Posterior vena cava (tissue), 2 donors: ENCODE measurements at regions not wholly inside any gene's neighbourhood (a gene's known extent, or its start where the extent isn't known, plus 50 kb on each side); places are given as distances from the start of the nearest gene placed in this dataset.

ENCODE experiments used
- DNase-seq: peaks from one replicate; pipeline ENCODE4 v3.0.0-alpha.2; 2020; ENCODE audit warnings: low spot score
- intact Hi-C, 2 donors: fragments of 100-400 bp; cut with DNase I; formaldehyde crosslinking; loops; one replicate each; pipeline versions ENCODE4 v1.14.1 to v1.14.2; 2022 to 2023
- donor health status: DM: yes; HTN: yes; CAD: no.
- donor health status: DM: yes; HTN: yes; CAD: no.

DNA sequence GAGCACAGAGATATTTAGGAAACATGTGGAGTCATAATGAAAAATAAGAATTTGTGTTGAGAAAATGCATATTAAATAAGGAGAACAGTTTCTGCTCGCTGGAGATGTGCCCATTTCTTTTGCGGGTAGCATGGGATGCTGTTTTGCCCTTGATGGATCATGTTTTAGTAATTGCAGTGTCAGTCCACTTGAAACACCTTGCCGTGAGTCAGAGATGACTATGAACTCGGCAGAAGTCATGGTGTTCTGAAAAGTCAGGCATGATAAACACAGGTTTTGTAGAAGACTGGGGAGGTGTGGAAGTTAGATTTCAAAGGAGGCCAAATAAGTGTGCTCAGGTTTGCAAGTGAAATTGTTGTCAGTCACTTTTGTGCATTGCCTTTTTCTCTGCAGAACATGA, 315.0 kb upstream of the LRRC7 start:
- intact Hi-C loops: no loop called here
- DNase-seq: no peak

DNA sequence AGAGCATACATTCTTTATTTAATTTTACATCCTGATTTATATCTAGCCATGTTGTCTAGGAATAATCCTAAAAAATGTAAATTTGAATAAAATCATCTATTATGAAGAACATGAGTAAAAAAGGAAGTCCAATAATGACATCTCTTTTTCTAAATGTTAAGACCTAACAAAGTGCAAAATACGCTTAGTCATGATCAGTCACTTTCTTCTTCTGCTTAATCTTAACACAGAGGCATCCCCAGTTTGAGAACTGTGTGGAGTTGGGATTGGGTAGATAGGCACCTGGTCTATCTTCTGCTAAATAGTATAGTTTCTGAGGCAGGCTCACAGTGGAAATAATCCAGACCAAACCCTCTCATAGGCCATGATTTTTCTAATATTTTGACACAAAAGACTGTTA, 311.7 kb upstream of the LRRC7 start:
- intact Hi-C loops: no loop called here
- DNase-seq: no peak

DNA sequence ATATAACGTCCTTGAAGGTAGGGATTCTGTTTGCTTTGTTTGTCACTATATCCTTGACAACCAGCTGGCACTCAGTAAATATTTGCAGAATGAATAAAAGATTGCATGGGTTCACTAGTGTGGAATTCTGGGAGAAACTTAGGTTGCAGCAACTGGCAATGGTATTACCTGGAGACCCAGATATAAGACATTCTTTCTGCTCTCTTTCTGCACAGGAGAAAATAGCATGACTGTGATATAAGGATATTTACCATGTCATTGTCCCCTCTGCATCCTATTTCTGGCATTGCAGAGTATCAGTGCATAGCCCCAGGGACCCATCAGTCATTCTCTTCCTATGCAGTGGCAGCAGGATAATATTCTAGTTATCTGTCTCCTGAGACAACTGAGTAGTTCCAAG, 308.9 kb upstream of the LRRC7 start:
- no peak for DNase-seq
- intact Hi-C loops: no loop called here

DNA sequence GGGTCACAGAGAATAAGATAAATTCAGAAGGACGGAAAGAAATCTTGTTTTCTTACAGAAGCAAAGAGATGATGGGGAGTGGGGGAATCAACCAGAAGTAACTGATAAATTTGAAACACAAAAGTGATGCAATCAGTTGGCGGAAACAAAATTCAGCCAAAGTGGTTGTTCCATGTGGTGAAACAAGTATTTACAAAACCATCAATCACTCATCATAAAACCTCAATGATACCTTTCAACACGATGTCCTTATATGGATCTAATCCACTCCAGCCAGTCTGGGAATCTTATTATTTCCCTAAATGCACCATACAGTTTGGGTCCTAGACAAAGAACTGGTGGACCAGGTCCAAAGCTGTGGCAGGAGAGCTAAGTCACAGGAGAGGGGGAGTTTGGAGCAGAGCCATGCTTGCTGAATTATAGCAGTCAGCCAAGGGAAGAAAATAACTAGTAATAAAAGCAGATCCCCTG, 303.8 kb upstream of the LRRC7 start:
- intact Hi-C loops: no loop called here
- no peak for DNase-seq

DNA sequence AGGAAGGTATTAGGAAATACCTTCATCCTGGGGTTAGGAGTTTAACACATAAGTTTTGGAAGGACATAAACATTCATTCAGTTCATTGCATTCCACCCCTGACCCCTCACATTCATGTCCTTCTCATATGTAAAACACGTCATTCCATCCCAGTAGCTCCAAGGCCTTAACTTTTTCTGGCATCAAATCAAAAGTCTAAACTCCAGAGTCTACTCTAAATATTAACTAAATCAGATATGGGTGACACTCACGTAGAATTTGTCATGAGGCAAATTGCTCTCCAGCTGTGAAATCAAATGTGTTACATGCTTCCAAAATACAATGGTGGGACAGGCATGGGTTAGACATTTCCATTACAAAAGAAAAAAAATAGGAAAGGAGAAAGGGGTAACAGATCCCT, 298.2 kb upstream of the LRRC7 start:
- no peak for DNase-seq
- intact Hi-C loops: no loop called here

DNA sequence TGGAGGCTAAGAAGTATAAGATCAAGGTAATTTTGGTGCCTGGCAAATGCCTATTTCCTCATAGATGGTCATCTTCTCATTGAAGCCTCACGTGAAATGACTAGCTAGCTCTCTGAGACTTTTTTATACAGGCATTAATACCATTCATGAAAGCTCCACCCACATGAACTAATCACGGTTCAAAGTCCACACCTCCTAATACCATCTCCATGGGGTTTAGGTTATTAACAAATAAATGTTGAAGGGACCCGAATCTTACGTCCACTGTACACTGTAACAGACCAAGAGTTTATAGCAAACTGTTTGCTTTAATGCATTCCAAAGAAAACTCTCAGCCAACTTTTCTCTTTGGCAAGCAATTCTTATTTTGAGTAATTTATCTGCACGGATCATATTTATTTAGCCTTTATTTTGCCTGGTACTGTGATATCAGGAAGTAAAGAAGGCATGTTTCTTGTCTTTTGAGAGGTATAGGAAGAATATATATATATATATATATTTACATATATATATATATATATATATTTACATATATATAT, 296.1 kb upstream of the LRRC7 start:
- no peak for DNase-seq
- intact Hi-C loops: no loop called here

DNA sequence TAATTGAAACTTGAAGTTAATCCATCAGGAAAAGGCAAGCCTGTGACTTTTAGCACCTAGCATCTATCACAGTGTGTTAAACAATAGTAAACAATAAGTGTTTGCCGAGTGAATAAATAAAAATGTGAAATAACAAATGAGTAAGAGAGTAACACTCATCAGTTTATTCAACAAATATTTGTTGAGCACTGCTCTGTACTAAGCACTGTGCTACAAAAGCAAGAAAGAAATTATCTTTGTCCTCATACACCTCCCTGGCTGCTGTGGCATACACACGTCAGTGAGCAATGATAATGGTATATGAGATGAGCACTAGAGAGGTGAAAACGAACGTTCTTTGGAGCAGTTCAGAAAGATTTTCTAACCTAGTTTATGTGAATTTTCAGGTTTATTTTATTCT, 295.0 kb upstream of the LRRC7 start:
- intact Hi-C loops: no loop called here
- DNase-seq: no peak

DNA sequence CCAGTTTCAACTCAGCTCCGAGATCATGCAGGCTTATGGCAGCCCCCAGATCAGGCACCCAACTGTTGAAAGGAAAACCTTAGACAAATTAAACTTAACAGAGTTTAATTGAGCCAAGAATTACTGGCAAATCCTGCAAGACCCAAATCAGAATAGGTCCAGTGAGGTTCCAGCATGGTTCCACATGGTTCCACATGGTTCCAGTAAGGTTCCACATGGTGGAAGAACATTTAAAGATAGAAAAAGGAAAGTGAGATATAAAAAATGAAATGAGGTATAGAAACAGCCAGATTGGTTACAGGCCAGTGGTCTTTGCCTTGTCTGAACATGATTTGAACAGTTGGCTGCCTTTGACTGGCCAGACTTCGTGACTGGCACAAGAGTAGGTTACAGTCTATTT, 288.8 kb upstream of the LRRC7 start:
- intact Hi-C loops: no loop called here
- DNase-seq: no peak

DNA sequence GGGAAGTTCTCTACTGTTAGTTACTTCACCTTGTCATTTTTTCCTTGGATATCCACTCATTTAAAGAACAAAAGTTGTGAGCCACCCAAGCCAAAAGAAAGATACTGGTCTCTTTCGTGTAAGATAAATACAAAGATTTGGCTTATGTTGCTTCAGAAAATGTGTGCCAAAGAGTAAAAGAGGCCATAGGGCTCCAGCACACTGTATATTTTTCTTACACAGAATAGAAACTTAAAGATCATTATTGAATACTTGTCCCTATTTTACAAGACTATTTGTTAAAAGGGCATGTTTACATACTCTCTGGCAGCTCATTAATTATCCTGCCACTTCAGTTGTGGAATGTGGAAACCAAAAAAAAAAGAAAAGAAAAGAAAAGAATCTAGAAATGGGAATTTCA, 284.2 kb upstream of the LRRC7 start:
- DNase-seq: no peak
- intact Hi-C loops: no loop called here

DNA sequence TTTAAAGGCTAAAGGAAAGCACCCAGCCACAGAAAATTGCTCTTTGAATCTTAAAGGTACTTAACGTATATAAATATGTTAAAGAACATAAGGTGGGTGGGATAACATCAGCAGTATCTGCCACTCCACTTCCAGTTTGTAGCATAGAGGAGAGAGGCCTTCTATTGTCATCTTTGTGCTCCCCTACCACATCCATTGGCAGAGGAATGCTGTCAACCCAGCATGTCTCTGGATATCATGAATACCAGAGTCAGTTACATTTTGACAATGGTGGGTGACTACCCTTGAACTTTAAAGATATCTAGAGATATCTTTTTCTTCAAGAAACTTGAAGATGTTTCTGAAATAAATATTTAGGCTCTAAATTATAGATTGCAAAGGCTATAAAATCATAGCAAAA, 283.2 kb upstream of the LRRC7 start:
- DNase-seq: no peak
- intact Hi-C loops: no loop called here

DNA sequence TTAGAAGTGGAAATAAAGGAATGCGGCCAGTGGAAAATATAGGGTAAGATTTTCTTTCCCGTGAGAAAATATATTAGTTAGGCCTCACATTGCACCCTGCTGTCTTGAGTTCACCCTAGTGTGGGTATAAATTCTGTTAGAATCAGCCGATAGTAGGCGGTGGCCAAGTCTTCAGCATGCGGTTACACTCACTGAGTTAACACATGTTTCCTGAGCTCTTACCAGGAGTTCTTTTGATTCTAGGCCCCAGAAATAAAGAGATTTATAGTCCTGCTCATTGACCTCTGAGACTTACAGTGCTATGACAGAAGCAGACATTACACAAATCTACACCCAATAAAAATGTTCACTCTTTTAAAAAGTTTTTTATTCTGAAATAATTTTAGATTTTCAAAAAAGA, 279.3 kb upstream of the LRRC7 start:
- intact Hi-C loops: no loop called here
- DNase-seq: no peak

DNA sequence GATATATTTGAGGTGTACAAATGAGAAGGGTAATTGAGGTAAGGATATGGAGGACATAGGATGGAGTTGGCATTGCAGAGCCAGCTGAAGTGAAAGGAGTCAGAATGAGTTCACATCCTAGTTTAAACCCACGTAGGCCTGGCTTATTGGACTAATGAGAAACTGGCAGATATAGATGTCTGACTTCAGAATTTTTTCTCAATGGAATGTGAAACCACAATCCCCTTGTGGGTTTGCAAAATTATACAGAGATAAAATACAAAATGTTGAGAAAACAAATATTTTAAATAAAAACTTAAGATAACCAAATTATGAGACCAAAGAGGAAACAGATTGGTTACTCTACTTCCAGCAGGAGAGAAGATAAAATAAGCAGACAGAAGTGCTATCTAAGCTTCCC, 277.4 kb upstream of the LRRC7 start:
- intact Hi-C loops: no loop called here
- DNase-seq: no peak

DNA sequence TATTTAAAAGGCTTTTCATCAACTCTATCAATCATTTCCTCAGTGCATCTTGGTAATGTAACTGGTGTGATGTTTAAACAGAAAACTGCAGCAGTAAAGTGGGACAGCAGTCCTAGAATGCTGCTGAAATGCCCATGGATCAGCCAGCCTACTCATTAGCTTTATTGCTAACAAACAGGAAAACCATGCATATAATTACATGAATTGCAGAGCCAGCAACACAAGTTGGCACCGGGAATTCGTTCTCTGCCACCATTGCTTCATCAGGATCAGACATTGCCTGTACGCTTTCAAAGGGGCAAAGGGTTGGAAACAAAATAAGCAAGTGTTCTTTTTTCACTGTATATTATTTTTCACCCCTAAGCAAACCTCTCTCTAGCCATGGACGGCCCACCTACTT, 276.2 kb upstream of the LRRC7 start:
- no peak for DNase-seq
- intact Hi-C loops: no loop called here

DNA sequence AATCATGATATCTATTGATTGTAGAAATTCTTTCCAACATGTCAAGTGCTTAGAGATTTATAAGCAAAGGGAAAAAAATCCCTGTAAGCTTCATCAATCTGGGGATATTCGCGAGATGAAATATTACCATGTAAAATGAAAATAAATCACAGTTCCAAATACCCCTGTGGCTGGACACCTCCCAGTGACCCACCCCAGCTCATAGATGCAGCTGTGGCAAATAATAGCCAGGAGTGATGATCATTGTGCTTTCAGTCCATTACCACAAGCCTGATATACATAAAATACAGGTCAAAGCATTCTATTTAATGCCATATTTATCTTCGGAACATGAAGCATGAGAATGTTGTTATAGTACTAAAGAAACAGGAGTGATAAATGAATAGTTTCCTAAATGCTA, 274.9 kb upstream of the LRRC7 start:
- no peak for DNase-seq
- intact Hi-C loops: no loop called here

DNA sequence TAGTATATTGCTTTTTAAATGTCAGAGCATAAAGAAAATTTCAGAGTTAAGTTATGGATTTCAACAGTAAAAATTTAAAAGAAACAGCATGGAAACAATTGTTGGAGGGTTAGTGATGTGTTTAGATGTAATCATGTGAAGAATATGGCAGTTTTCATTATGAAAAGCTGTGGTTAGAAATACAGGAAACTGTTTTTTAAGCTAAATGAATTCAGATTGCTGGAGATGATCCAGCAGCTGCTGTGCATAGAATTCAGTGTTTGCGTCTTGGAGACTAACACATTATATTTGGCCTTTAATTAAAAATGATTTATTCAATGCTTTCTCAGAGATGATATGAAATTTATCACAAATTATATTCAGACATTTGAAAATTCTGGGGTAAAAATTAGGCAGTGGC, 273.6 kb upstream of the LRRC7 start:
- intact Hi-C loops: no loop called here
- DNase-seq: no peak

DNA sequence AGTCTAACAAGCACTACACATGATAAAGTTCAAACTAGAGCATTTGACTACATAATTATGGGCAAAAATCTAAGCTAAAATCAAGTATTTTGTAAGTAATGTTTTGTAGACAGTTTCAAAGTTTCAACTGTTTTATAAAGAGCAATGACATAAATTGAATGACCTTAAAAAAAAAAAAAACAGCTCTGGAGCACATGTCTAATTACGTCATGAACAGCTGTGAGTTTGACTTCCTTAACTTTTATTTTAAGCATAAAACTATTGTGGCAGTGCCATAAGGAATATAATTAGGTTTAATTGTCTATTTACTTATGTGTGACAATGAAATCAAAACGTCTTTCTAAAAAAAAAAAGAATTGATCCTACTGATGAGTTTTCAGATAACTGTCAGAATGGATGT, 272.5 kb upstream of the LRRC7 start:
- no peak for DNase-seq
- intact Hi-C loops: no loop called here

DNA sequence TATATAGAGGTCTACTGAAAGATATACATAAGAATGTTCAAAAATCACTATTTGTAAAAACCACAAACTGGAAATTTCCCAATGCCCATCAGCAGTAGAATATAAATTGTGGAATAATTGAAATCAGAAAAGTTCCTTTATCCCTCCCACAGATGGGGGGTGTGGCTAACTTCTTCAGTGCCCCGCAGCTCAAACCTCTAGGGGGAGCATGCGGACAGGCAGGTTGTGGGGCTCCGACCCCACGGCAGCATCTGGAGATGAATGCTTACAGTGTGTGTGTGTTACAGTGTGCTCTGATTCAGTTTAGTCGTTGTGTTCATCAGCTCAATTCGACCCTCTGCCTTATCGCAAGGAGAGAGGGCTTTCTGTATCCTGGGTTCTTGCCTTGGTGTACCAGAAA, 262.1 kb upstream of the LRRC7 start:
- intact Hi-C loops: no loop called here

DNA sequence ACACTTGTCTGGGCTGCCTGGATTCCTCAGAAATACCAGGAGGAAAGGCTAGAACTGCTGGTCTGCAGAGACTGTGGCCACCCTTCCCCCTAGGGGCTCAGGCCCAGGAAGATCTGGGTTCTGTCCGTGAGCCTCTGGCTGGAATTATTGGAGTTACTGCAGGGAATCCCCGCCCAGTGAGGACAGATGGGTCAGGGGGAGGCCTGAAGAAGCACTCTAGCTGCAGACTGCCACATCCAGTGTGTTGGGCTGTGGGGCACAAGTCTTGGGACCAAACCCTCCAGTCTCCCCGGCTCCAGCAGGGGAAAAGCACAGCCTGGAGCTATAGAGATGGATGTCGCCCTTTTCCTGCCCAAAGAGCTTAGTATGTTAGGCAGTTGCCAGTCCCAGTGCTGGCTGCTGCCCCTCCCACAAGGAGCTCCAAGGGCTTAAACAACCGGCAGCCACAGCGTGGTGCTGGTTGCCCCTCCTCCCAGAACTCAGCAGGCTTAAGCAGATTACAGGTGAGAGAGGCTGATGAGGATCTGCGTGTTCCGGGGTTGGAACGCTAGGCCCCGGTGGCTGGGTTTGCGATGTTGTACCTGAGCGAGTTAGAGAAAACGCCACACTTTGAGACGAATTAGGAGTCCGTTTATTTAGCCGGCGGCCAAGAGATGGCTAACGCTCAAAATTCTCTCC, 255.5 kb upstream of the LRRC7 start:
- intact Hi-C loops: no loop called here
- no peak for DNase-seq

More for the DNA sequence above, 262.1 kb upstream of the LRRC7 start:
- no peak for DNase-seq

DNA sequence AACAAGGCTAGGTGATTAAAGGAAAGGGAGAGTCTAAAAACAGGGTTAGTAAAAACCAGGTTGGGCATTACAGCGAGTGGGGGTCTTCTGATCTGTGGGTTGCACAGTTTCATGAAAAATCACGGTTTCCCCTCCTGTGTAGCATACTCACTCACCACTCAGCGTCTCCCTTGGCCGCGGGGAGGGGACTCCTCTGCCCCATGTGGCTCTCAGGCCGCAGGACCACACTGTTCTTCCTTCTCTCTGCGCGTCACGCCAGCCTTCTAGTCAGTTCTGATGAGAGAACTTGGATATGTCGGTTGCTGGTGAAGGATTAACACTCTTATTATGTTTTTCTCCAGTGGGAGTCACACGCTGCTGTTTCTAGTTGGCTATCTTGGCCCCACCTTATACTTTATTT, 254.6 kb upstream of the LRRC7 start:
- intact Hi-C loops: no loop called here
- DNase-seq: no peak

DNA sequence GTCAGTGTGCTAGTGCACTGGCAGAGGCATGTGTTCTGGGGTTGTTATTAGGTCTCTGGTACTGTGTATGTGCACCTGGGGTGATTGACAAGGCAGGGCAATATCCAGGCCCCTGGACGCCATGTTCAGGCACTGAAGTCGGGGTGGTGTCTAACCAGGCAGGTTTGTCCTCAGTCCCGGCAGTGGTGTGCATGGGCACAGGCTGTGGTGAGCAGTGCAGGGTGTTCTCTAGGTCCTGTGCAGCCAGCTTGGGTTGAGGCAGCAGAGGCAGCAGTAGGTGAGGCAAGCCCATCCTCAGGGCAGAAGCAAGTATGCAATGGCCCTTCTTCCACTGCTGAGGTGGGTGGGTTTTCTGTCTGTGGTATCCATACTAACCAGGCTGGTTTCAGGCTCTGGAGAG, 252.3 kb upstream of the LRRC7 start:
- DNase-seq: no peak

DNA sequence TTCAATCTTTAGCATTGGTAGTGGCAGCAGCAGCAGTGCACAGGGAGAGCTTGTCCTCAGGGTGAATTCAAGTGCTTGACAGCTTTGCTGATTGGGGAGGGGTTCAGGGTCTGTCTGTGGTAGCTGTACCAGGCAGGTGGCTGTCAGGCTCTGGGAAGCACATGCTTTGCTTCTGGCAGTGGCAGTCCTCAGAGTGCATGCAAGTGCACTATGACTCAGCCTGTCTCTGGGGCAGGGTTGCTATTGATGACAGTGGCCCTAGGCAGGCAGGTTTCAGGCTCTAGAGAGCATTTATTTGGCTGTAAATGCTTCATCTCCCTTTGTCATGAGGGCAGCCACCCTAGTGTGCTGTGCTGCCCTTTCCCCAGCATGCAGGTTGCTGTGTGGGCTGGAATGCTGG, 251.9 kb upstream of the LRRC7 start:
- intact Hi-C loops: no loop called here
- no peak for DNase-seq

More for the DNA sequence above, 252.3 kb upstream of the LRRC7 start:
- intact Hi-C loops: no loop called here

DNA sequence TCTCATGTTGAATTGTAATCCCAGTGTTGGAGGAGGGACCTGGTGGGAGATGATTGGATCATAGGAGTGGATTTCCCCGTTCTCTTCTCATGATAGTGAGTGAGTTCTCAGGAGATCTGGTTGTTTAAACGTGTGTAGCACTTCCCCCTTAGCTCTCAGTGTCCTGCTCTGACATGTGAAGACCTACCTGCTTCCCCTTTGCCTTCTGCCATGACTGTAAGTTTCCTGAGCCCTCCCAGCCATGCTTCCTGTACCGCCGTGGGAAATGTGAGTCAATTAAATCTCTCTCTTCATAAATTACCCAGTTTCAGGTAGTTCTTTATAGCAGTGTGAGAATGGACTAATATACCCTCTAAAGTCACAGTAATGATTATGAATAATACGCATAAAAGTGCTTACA, 248.4 kb upstream of the LRRC7 start:
- no peak for DNase-seq
- intact Hi-C loops: no loop called here
